ENCODE measurements at regions not wholly inside any gene's neighbourhood (a gene's known extent, or its start where the extent isn't known, plus 50 kb on each side); places are given as distances from the start of the nearest gene placed in this dataset.
A peak's percentile ranks its signal among the peaks of the same experiment; 100 is the strongest.

DNA sequence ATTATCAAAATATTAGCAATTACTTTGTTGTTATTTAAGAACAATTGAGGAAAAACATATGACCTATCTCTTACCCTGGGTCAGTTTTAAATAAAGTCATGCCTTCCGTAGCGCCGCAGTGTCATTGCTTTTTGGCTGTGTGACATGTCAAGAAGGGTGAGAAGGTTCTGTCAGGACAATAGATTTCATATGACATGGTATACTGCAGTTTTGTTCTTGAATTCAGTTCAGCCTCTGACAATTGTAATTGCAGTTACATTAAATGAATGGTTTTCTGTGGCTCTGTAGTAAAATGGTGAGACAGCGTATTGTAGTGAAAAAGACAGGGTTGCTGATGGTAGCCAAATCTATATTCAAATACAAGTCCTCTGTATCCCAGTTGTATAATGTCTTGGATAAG, 307.2 kb downstream of the CDH2 start:
- Mint-ChIP-seq H3K27ac (no peak overlapping the region), H3K27me3 (ENCODE audit: low read depth, poor library complexity) (peaks cover 5% of the 10 kb centered on the region), H3K9me3 (no peaks in the 10 kb centered on the region), H3K4me1 (no peaks in the 10 kb centered on the region), H3K4me3 (no peak overlapping the region), H3K36me3 (ENCODE audit: low read depth) (no peaks in the 10 kb centered on the region)
- TF ChIP-seq, protein P1, sequence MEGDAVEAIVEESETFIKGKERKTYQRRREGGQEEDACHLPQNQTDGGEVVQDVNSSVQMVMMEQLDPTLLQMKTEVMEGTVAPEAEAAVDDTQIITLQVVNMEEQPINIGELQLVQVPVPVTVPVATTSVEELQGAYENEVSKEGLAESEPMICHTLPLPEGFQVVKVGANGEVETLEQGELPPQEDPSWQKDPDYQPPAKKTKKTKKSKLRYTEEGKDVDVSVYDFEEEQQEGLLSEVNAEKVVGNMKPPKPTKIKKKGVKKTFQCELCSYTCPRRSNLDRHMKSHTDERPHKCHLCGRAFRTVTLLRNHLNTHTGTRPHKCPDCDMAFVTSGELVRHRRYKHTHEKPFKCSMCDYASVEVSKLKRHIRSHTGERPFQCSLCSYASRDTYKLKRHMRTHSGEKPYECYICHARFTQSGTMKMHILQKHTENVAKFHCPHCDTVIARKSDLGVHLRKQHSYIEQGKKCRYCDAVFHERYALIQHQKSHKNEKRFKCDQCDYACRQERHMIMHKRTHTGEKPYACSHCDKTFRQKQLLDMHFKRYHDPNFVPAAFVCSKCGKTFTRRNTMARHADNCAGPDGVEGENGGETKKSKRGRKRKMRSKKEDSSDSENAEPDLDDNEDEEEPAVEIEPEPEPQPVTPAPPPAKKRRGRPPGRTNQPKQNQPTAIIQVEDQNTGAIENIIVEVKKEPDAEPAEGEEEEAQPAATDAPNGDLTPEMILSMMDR (IDR thresholded peaks at IDR 0.05) = no peak
- no peak for DNase-seq

DNA sequence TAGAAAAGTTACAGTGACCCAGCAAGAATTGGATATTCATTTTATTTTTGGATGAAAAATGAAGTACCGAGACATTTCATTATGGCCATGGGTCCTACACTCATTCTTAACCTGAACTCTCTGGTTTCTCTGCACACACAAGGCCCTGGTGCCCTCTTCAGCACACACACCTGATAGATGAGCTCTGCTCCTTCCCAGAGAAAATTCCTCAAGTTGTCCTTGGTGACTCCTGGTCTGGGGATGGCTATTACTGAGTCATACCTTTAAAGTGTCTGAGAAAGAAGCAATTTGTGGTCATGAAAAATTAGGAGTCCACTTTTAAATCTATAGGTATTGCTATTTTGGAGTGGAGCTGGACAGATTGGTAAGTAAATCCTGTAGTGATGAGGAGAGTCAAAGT, 311.5 kb downstream of the CDH2 start:
- Mint-ChIP-seq H3K4me3 (no peak overlapping the region), H3K27ac (no peak overlapping the region), H3K9me3 (no peaks in the 10 kb centered on the region), H3K27me3 (ENCODE audit: low read depth, poor library complexity) (no peaks in the 10 kb centered on the region), H3K36me3 (ENCODE audit: low read depth) (no peaks in the 10 kb centered on the region), H3K4me1 (peaks cover 33% of the 10 kb centered on the region)
- TF ChIP-seq, protein P1 (IDR thresholded peaks at IDR 0.05) = no peak
- DNase-seq = no peak

DNA sequence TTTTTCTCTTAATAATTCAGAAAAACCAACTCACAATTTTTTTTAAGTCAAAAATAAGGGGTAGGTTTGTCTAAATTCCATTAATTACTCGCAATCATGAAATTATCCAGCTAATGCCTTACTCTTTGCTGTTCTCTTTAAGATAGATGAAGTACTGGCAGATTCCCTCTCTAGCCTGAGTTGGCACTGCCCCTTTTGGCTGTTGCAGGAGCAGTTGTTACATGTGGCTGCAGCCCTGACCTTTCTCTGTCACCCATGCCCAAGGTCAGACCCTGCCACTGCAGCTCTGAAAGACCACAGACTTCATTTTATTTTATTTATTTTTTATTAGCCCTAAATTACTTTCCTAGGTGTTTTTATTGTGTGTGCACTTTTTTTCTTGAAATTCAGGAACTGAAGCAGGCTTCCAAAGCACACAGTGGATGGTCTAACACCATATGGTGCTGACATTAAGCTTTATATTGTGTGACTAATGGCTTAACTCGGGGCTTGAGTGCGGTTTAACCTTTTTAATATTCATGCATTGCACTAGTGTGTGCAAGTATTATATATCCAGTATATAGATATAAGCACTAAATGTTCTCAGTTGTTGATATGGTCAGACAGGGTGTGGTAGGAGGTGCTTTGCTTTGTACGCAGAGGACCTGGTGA, 313.0 kb downstream of the CDH2 start:
- no peak overlapping the region for H3K4me3 Mint-ChIP-seq
- TF ChIP-seq, protein P1 (IDR thresholded peaks at IDR 0.05) = no peak
- no peak for DNase-seq
- H3K4me1 Mint-ChIP-seq = peaks cover 45% of the 10 kb centered on the region
- no peaks in the 10 kb centered on the region for H3K27me3 Mint-ChIP-seq (ENCODE audit: low read depth, poor library complexity)
- no peaks in the 10 kb centered on the region for H3K36me3 Mint-ChIP-seq (ENCODE audit: low read depth)
- no peak overlapping the region for H3K27ac Mint-ChIP-seq
- no peaks in the 10 kb centered on the region for H3K9me3 Mint-ChIP-seq

DNA sequence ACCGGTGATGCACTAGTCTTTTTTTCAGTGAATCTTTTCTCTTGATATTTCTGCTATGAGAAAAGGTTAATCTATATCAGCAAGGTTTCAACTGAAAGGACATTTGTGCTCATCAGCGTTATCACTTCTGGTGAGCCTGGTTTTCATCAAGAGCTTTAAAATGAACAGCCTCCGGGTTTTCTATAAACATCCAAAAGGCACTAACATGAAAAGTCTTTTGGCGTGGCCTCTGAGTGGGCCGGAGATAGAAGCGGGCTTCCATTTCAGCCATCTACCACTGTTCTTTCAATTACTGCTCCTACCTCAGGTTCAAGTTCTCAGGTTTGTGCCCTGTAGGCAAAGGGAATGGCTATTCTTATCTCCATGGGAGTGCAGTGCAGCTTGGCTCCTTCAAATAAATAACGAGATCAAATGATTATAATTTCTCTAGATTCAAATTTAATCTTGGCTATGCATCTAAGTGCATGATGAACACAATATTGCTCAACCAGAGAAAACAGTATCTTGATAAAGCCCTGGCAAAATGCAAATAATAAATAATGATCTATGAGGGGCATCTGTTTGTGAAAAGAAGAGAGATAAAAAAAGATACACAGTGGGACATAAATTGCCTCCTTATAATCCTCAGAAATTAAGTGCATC, 314.8 kb downstream of the CDH2 start:
- Mint-ChIP-seq H3K27me3 (ENCODE audit: low read depth, poor library complexity) (no peaks in the 10 kb centered on the region), H3K36me3 (ENCODE audit: low read depth) (no peaks in the 10 kb centered on the region), H3K9me3 (no peaks in the 10 kb centered on the region), H3K27ac (no peak overlapping the region), H3K4me3 (no peak overlapping the region), H3K4me1 (peaks cover 45% of the 10 kb centered on the region)
- no peak for DNase-seq
- TF ChIP-seq, protein P1 (IDR thresholded peaks at IDR 0.05) = no peak

DNA sequence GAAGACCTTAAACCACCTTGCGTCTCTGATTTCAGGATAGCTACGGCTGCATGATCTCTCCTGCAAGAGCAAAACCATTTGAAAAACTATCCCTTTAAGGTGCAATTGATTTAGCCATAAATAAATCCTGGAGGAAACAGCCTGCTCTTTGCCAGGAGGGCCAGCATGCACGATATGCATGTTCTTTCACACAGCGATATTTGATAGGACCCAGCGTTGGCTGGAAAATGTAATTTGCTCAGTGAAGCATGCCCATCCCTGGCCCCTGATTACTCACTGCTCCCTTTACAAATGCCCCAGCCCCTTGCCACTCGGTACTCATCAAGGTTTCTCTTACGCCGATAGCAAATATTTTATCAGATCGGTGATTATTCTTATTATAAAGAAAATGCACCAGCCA, 315.4 kb downstream of the CDH2 start:
- Mint-ChIP-seq H3K4me1 (peaks cover 45% of the 10 kb centered on the region), H3K9me3 (no peaks in the 10 kb centered on the region), H3K36me3 (ENCODE audit: low read depth) (no peaks in the 10 kb centered on the region), H3K27ac (peak overlapping the region; percentile 71), H3K27me3 (ENCODE audit: low read depth, poor library complexity) (no peaks in the 10 kb centered on the region), H3K4me3 (no peak overlapping the region)
- DNase-seq = peak; percentile 23
- TF ChIP-seq, protein P1 (IDR thresholded peaks at IDR 0.05) = no peak

DNA sequence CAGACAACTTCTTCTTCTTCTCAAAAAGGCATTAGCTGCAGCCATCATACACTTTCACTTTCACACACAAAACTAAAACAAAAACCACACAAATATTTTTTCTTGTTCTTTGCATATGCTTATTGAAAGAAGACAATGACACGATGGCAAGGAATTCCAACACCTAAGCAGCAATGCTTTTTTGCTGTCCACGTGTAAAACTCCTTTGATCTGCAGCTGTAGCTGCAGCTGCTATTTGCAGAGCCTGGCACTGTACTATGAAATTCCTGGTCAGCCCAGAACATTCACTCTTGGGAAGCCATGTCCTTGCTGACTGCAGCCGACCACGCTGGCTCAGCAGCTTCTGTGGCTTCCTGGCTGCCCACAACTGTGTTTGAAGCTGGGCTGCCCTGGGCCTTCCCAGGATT, 316.2 kb downstream of the CDH2 start:
- DNase-seq = peak; percentile 3
- TF ChIP-seq, protein P1 (IDR thresholded peaks at IDR 0.05) = no peak
- no peaks in the 10 kb centered on the region for H3K9me3 Mint-ChIP-seq
- H3K36me3 Mint-ChIP-seq (ENCODE audit: low read depth) = no peaks in the 10 kb centered on the region
- H3K27me3 Mint-ChIP-seq (ENCODE audit: low read depth, poor library complexity) = no peaks in the 10 kb centered on the region
- H3K4me1 Mint-ChIP-seq = peaks cover 45% of the 10 kb centered on the region
- peak overlapping the region; percentile 71 for H3K27ac Mint-ChIP-seq
- no peak overlapping the region for H3K4me3 Mint-ChIP-seq

All from nephron progenitor cell (in vitro differentiated cells).